ENCODE measurements at regions not wholly inside any gene's neighbourhood (a gene's known extent, or its start where the extent isn't known, plus 50 kb on each side); places are given as distances from the start of the nearest gene placed in this dataset.

GRCh38 chr5:160508780-160509361 is 87.2 kb downstream of the PTTG1 start:
- POLR2A ChIA-PET: interaction anchor here (0.6 to 0.7 kb wide), 3 partner anchors 78 to 429 kb away, joined by 3 read pairs; no protein-coding TSS in a partner anchor
- peak; percentile 96 for TF ChIP-seq CTCF (IDR thresholded peaks at IDR 0.05; ENCODE audit: unreplicated experiment)
- no peak overlapping the region for H3K4me3 Mint-ChIP-seq (ENCODE audit: unreplicated experiment)
- H3K27ac Mint-ChIP-seq (ENCODE audit: low read depth, unreplicated experiment): no peak overlapping the region
- CTCF ChIA-PET: interaction anchor here (0.6 to 4.0 kb wide), 26 partner anchors 8 to 1463 kb away, joined by 3 to 47 read pairs (median 4); no protein-coding TSS in a partner anchor
- no peaks in the 10 kb centered on the region for H3K36me3 Mint-ChIP-seq (ENCODE audit: insufficient read depth, unreplicated experiment)
- DNase-seq (ENCODE audit: unreplicated experiment): peak; percentile 86
- BruUV-seq (replicated peaks): no TSS peak
- H3K27me3 Mint-ChIP-seq (ENCODE audit: insufficient read depth, unreplicated experiment): peaks cover 21% of the 10 kb centered on the region
- no peaks in the 10 kb centered on the region for H3K9me3 Mint-ChIP-seq (ENCODE audit: unreplicated experiment)
- H3K4me1 Mint-ChIP-seq (ENCODE audit: insufficient read depth, unreplicated experiment): peaks cover 5% of the 10 kb centered on the region
- intact Hi-C loops (cut with micrococcal nuclease): loop anchor here (1.0 to 10.0 kb wide), 8 partner anchors 70 to 1453 kb away; no protein-coding TSS in a partner anchor

GRCh38 chr5:160511280-160511929 is 89.8 kb downstream of the PTTG1 start:
- no TSS peak for BruUV-seq (replicated peaks)
- intact Hi-C loops (cut with micrococcal nuclease): no loop called here
- no peak for DNase-seq (ENCODE audit: unreplicated experiment)
- no peaks in the 10 kb centered on the region for H3K9me3 Mint-ChIP-seq (ENCODE audit: unreplicated experiment)
- CTCF ChIA-PET: interaction anchor here (0.6 kb wide), 2 partner anchors 46 to 1438 kb away, joined by 3 read pairs; no protein-coding TSS in a partner anchor
- no peak overlapping the region for H3K27ac Mint-ChIP-seq (ENCODE audit: low read depth, unreplicated experiment)
- no peaks in the 10 kb centered on the region for H3K36me3 Mint-ChIP-seq (ENCODE audit: insufficient read depth, unreplicated experiment)
- H3K4me3 Mint-ChIP-seq (ENCODE audit: unreplicated experiment): no peak overlapping the region
- H3K27me3 Mint-ChIP-seq (ENCODE audit: insufficient read depth, unreplicated experiment): peaks cover 21% of the 10 kb centered on the region
- H3K4me1 Mint-ChIP-seq (ENCODE audit: insufficient read depth, unreplicated experiment): peaks cover 5% of the 10 kb centered on the region
- TF ChIP-seq CTCF (IDR thresholded peaks at IDR 0.05; ENCODE audit: unreplicated experiment): no peak
- POLR2A ChIA-PET: no interaction called here
